ENCODE measurements at regions not wholly inside any gene's neighbourhood (a gene's known extent, or its start where the extent isn't known, plus 50 kb on each side); places are given as distances from the start of the nearest gene placed in this dataset.

DNA sequence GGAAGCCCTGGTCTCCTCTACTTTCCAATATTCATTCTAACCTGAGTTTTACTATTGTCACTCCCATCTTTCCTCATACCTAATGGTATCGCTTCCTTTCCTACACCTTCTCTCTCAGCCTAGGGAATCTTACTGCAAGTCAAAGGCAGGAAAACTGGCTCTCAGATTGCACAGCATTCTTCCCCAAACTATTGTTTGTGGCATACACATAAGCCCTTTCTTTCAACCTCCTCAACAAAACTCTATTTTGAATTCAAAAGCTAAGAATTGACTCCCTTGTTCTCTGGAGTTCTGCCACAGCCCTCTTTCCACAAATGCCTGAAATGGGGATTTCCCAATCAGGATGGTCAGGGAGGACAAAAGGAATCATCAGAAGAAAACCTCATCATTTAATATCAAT, 181.5 kb downstream of the FAM76B start:
- Histone ChIP-seq H3K27ac (ENCODE audit: low read depth in 2 of 2, low read length in 2 of 2) (no peak overlapping the region), H3K36me3 (ENCODE audit: control insufficient read depth in 2 of 3, insufficient read depth in 3 of 3, low read length in 3 of 3) (no peaks in the 10 kb centered on the region), H3K4me1 (ENCODE audit: control insufficient read depth in 2 of 3, insufficient read depth in 2 of 3, low read depth in 1 of 3, low read length in 3 of 3) (no peaks in the 10 kb centered on the region), H3K9me3 (ENCODE audit: control insufficient read depth in 2 of 3, insufficient read depth in 1 of 3, low read length in 3 of 3) (no peaks in the 10 kb centered on the region), H3K27me3 (ENCODE audit: control insufficient read depth, insufficient read depth, low read length) (no peaks in the 10 kb centered on the region), H3K9ac (ENCODE audit: low read length in 3 of 3) (no peak overlapping the region), H3K4me3 (ENCODE audit: low read length in 3 of 3) (no peak overlapping the region)
- DNase-seq (no peak), FAIRE-seq (no peak)
- intact Hi-C loops (cut with DNase I), result no loop called here
- no peak for TF ChIP-seq CTCF (IDR thresholded peaks at IDR 0.05; ENCODE audit: borderline replicate concordance, extremely low read depth, insufficient read depth)

GRCh38 chr11:95606824-95607223, 182.8 kb downstream of the FAM76B start:
- intact Hi-C loops (cut with DNase I), result no loop called here
- no peak for FAIRE-seq

GRCh38 chr11:95605271-95605940, 184.2 kb downstream of the FAM76B start:
- Histone ChIP-seq H3K36me3 (ENCODE audit: control insufficient read depth in 2 of 3, insufficient read depth in 3 of 3, low read length in 3 of 3) (no peaks in the 10 kb centered on the region), H3K9me3 (ENCODE audit: control insufficient read depth in 2 of 3, insufficient read depth in 1 of 3, low read length in 3 of 3) (no peaks in the 10 kb centered on the region), H3K27me3 (ENCODE audit: control insufficient read depth, insufficient read depth, low read length) (no peaks in the 10 kb centered on the region), H3K4me1 (ENCODE audit: control insufficient read depth in 2 of 3, insufficient read depth in 2 of 3, low read depth in 1 of 3, low read length in 3 of 3) (no peaks in the 10 kb centered on the region), H3K4me3 (ENCODE audit: low read length in 3 of 3) (no peak overlapping the region), H3K9ac (ENCODE audit: low read length in 3 of 3) (no peak overlapping the region), H3K27ac (ENCODE audit: low read depth in 2 of 2, low read length in 2 of 2) (no peak overlapping the region)
- intact Hi-C loops (cut with DNase I), result no loop called here
- TF ChIP-seq CTCF (IDR thresholded peaks at IDR 0.05; ENCODE audit: borderline replicate concordance, extremely low read depth, insufficient read depth), result no peak
- DNase-seq, result no peak
- FAIRE-seq, result no peak

More at GRCh38 chr11:95606824-95607223, 182.8 kb downstream of the FAM76B start:
- H3K36me3 ChIP-seq (ENCODE audit: control insufficient read depth in 2 of 3, insufficient read depth in 3 of 3, low read length in 3 of 3), result no peaks in the 10 kb centered on the region
- no peak for TF ChIP-seq CTCF (IDR thresholded peaks at IDR 0.05; ENCODE audit: borderline replicate concordance, extremely low read depth, insufficient read depth)
- H3K9ac ChIP-seq (ENCODE audit: low read length in 3 of 3), result no peak overlapping the region
- no peaks in the 10 kb centered on the region for H3K4me1 ChIP-seq (ENCODE audit: control insufficient read depth in 2 of 3, insufficient read depth in 2 of 3, low read depth in 1 of 3, low read length in 3 of 3)
- H3K27me3 ChIP-seq (ENCODE audit: control insufficient read depth, insufficient read depth, low read length), result no peaks in the 10 kb centered on the region
- H3K4me3 ChIP-seq (ENCODE audit: low read length in 3 of 3), result no peak overlapping the region
- no peak overlapping the region for H3K27ac ChIP-seq (ENCODE audit: low read depth in 2 of 2, low read length in 2 of 2)
- no peak for DNase-seq
- H3K9me3 ChIP-seq (ENCODE audit: control insufficient read depth in 2 of 3, insufficient read depth in 1 of 3, low read length in 3 of 3), result no peaks in the 10 kb centered on the region
